Keratinocyte (primary cell): ENCODE measurements at regions not wholly inside any gene's neighbourhood (a gene's known extent, or its start where the extent isn't known, plus 50 kb on each side); places are given as distances from the start of the nearest gene placed in this dataset.

Source experiments
- DNase-seq: peaks from one replicate; pipeline ENCODE4 v3.0.0-alpha.2; 2011; ENCODE audit warnings: low read depth, missing footprints, low spot score
- FAIRE-seq: peaks from 2 replicates; lab custom pipeline; 2011; peaks lifted over from hg19 to GRCh38; lab: Jason Lieb, UNC
- H2AFZ ChIP-seq: 2 replicates; pipeline ENCODE4 v1.6.0; 2012; ENCODE audit warnings: low read length, control low read depth, inconsistent platforms; ENCODE audit not compliant: control insufficient read depth
- H3K27ac ChIP-seq: 2 replicates; pipeline ENCODE4 v1.5.1; 2011; ENCODE audit warnings: low read length; ENCODE audit not compliant: control insufficient read depth, insufficient read depth
- H3K27me3 ChIP-seq: 3 replicates; pipeline ENCODE4 v1.6.0; 2011; ENCODE audit warnings: low read length; ENCODE audit not compliant: control insufficient read depth, insufficient read depth; ENCODE audit errors: extremely low read depth
- H3K36me3 ChIP-seq, 2 experiments: 2 replicates in 1 of 2; 3 replicates in 1 of 2; pipeline ENCODE4 v1.5.1; 2011; ENCODE audit warnings: low read length in 2 of 2, mild to moderate bottlenecking in 1 of 2; ENCODE audit not compliant: control insufficient read depth in 2 of 2, insufficient read depth in 2 of 2; ENCODE audit errors: extremely low read depth in 1 of 2
- H3K4me1 ChIP-seq: 3 replicates; pipeline ENCODE4 v1.5.1; 2011; ENCODE audit warnings: low read length; ENCODE audit not compliant: control insufficient read depth, insufficient read depth; ENCODE audit errors: extremely low read depth
- H3K4me2 ChIP-seq: 3 replicates; pipeline ENCODE4 v1.6.0; 2011; ENCODE audit warnings: low read depth, low read length; ENCODE audit not compliant: control insufficient read depth, insufficient read depth; ENCODE audit errors: extremely low read depth
- H3K4me3 ChIP-seq, 3 experiments: fragments of 200-600 bp in 1 of 3; sonication (generic) in 1 of 3; 2 replicates in 2 of 3; 3 replicates in 1 of 3; pipeline ENCODE4 v1.5.1; 2011 to 2016; ENCODE audit warnings: low read length in 3 of 3, mild to moderate bottlenecking in 3 of 3, control low read depth in 2 of 3, inconsistent platforms in 1 of 3, low read depth in 1 of 3, mixed read lengths in 1 of 3, mixed run types in 1 of 3, moderate library complexity in 1 of 3; ENCODE audit not compliant: control insufficient read depth in 2 of 3, insufficient read depth in 2 of 3; ENCODE audit errors: extremely low read depth in 1 of 3
- H3K79me2 ChIP-seq: 2 replicates; pipeline ENCODE4 v1.6.0; 2012; ENCODE audit warnings: low read length; ENCODE audit not compliant: control insufficient read depth, insufficient read depth
- H3K9ac ChIP-seq: 3 replicates; pipeline ENCODE4 v1.6.0; 2011; ENCODE audit warnings: low read length; ENCODE audit not compliant: control insufficient read depth, insufficient read depth; ENCODE audit errors: extremely low read depth
- H3K9me1 ChIP-seq: 3 replicates; pipeline ENCODE4 v1.6.0; 2011; ENCODE audit warnings: low read length; ENCODE audit not compliant: control insufficient read depth, insufficient read depth; ENCODE audit errors: extremely low read depth
- H3K9me3 ChIP-seq: 2 replicates; pipeline ENCODE4 v1.5.1; 2012; ENCODE audit warnings: low read depth, low read length; ENCODE audit not compliant: control insufficient read depth
- H4K20me1 ChIP-seq: 3 replicates; pipeline ENCODE4 v1.6.0; 2011; ENCODE audit warnings: low read length; ENCODE audit not compliant: control insufficient read depth, insufficient read depth; ENCODE audit errors: extremely low read depth
- CTCF ChIP-seq, 3 experiments: IDR thresholded peaks in 1 of 3; conservative IDR thresholded peaks in 1 of 3; optimal IDR thresholded peaks in 1 of 3; 2 replicates in 2 of 3; 3 replicates in 1 of 3; pipeline versions ENCODE3 to v1.5.1; 2011; ENCODE audit warnings: low read length in 3 of 3, mild to moderate bottlenecking in 3 of 3, moderate library complexity in 2 of 3, control low read depth in 1 of 3, inconsistent platforms in 1 of 3; ENCODE audit not compliant: insufficient read depth in 2 of 3; ENCODE audit errors: extremely low read depth in 1 of 3
- EZH2 ChIP-seq: IDR thresholded peaks from one replicate; pipeline ENCODE4 v1.6.1; 2012; ENCODE audit warnings: inconsistent platforms, mild to moderate bottlenecking, low read length, moderate library complexity
- dilution Hi-C: fragments of 300-500 bp; cut with MboI; formaldehyde crosslinking; loops from one replicate; pipeline ENCODE4 v1.7.0; 2020; ENCODE audit warnings: low sequenced_read_pairs; ENCODE audit not compliant: extremely low pct_ligation_motif_present

- no peaks in the 10 kb centered on the region for H4K20me1 ChIP-seq
- no peak overlapping the region for H3K27ac ChIP-seq
- H3K4me3 ChIP-seq: no peak overlapping the region
- no peak overlapping the region for H2AFZ ChIP-seq
- dilution Hi-C loops: no loop called here
- no peak for FAIRE-seq
- H3K9ac ChIP-seq: no peak overlapping the region
- no peak overlapping the region for H3K4me2 ChIP-seq
- TF ChIP-seq EZH2: no peak
- no peak for TF ChIP-seq CTCF (optimal IDR thresholded peaks at IDR 0.05 in 1 of 3, IDR thresholded peaks at IDR 0.05 in 1 of 3, conservative IDR thresholded peaks at IDR 0.05 in 1 of 3; ENCODE audit: extremely low read depth in 1 of 3, insufficient read depth in 2 of 3, low read length in 3 of 3)
- no peaks in the 10 kb centered on the region for H3K4me1 ChIP-seq
- DNase-seq: no peak
- no peaks in the 10 kb centered on the region for H3K9me3 ChIP-seq
- H3K79me2 ChIP-seq: no peaks in the 10 kb centered on the region
- no peaks in the 10 kb centered on the region for H3K36me3 ChIP-seq
- no peaks in the 10 kb centered on the region for H3K9me1 ChIP-seq
- peaks cover 6% of the 10 kb centered on the region for H3K27me3 ChIP-seq
Observed at GRCh38 chr16:11402745-11403533, 57.7 kb downstream of the RMI2 start.

GRCh38 chr16:11403534-11403795 lies 58.2 kb downstream of the RMI2 start:
- H4K20me1 ChIP-seq: no peaks in the 10 kb centered on the region
- FAIRE-seq (no peak), DNase-seq (no peak)
- dilution Hi-C loops: no loop called here
- H3K4me3 ChIP-seq: no peak overlapping the region
- no peaks in the 10 kb centered on the region for H3K79me2 ChIP-seq
- H2AFZ ChIP-seq: no peak overlapping the region
- H3K27me3 ChIP-seq: peaks cover 6% of the 10 kb centered on the region
- no peaks in the 10 kb centered on the region for H3K4me1 ChIP-seq
- no peak overlapping the region for H3K4me2 ChIP-seq
- no peaks in the 10 kb centered on the region for H3K9me3 ChIP-seq
- H3K9ac ChIP-seq: no peak overlapping the region
- H3K27ac ChIP-seq: no peak overlapping the region
- H3K36me3 ChIP-seq: no peaks in the 10 kb centered on the region
- no peaks in the 10 kb centered on the region for H3K9me1 ChIP-seq
- TF ChIP-seq EZH2 (no peak), CTCF (optimal IDR thresholded peaks at IDR 0.05 in 1 of 3, IDR thresholded peaks at IDR 0.05 in 1 of 3, conservative IDR thresholded peaks at IDR 0.05 in 1 of 3; ENCODE audit: extremely low read depth in 1 of 3, insufficient read depth in 2 of 3, low read length in 3 of 3) (no peak)
